ENCODE measurements at regions not wholly inside any gene's neighbourhood (a gene's known extent, or its start where the extent isn't known, plus 50 kb on each side); places are given as distances from the start of the nearest gene placed in this dataset.

DNA sequence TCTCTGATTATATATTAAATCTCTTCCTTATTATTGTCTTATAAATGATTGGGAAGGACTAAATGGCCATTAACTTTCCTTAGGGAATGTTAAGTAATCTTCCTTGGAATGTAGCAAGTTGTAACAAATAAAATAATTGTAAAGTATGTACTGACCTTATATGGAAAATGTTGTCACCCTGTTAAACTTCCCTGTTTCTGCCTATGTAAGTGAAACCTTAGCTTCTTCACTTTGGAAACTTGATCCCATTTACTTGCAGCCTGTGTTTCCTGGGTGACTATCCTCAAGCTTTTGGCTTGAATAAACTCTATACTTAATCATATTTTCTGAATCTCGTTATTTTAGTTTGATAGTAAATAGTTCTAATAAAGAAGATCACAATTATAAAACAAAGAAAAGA, 519.5 kb upstream of the PTCHD4 start:
- TF ChIP-seq, protein P1, sequence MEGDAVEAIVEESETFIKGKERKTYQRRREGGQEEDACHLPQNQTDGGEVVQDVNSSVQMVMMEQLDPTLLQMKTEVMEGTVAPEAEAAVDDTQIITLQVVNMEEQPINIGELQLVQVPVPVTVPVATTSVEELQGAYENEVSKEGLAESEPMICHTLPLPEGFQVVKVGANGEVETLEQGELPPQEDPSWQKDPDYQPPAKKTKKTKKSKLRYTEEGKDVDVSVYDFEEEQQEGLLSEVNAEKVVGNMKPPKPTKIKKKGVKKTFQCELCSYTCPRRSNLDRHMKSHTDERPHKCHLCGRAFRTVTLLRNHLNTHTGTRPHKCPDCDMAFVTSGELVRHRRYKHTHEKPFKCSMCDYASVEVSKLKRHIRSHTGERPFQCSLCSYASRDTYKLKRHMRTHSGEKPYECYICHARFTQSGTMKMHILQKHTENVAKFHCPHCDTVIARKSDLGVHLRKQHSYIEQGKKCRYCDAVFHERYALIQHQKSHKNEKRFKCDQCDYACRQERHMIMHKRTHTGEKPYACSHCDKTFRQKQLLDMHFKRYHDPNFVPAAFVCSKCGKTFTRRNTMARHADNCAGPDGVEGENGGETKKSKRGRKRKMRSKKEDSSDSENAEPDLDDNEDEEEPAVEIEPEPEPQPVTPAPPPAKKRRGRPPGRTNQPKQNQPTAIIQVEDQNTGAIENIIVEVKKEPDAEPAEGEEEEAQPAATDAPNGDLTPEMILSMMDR (IDR thresholded peaks at IDR 0.05; ENCODE audit: low read depth, low read length): no peak
- no peak for TF ChIP-seq MYC (IDR thresholded peaks at IDR 0.05; ENCODE audit: low read depth, low read length)
- TF ChIP-seq, protein P2, sequence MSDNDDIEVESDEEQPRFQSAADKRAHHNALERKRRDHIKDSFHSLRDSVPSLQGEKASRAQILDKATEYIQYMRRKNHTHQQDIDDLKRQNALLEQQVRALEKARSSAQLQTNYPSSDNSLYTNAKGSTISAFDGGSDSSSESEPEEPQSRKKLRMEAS (IDR thresholded peaks at IDR 0.05; ENCODE audit: low read depth, low read length): no peak

Data from NB4 (cell line).